Omental fat pad (tissue), 3 donors: ENCODE measurements at regions not wholly inside any gene's neighbourhood (a gene's known extent, or its start where the extent isn't known, plus 50 kb on each side); places are given as distances from the start of the nearest gene placed in this dataset.

Experiments used
- ATAC-seq: fragments of 150-250 bp; one replicate; pipeline ENCODE4 v1.9.1; 2016; ENCODE audit warnings: mild to moderate bottlenecking, moderate library complexity; ENCODE audit not compliant: low FRiP score
- DNase-seq: peaks from one replicate; pipeline ENCODE4 v3.0.0-alpha.2; 2019; ENCODE audit warnings: low spot score
- CTCF ChIP-seq, 3 donors: fragments of 450-650 bp; IDR thresholded peaks; one replicate each; pipeline ENCODE4 v1.5.1; 2016 to 2017; ENCODE audit warnings: antibody characterized with exemption in 3 of 3, mild to moderate bottlenecking in 3 of 3, moderate library complexity in 2 of 3

GRCh38 chr16:54829691-54830090, 101.0 kb upstream of the IRX5 start:
- ATAC-seq (no peak), DNase-seq (no peak)
- TF ChIP-seq CTCF (IDR thresholded peaks at IDR 0.05) = no peak

GRCh38 chr16:54822892-54823291, 107.8 kb upstream of the IRX5 start:
- no peak for DNase-seq
- no peak for TF ChIP-seq CTCF (IDR thresholded peaks at IDR 0.05)
- ATAC-seq = no peak

GRCh38 chr16:54822492-54822891, 108.2 kb upstream of the IRX5 start:
- ATAC-seq = no peak
- no peak for TF ChIP-seq CTCF (IDR thresholded peaks at IDR 0.05)
- DNase-seq = no peak

- no peak for TF ChIP-seq CTCF (IDR thresholded peaks at IDR 0.05)
- ATAC-seq (no peak), DNase-seq (no peak)
Measured at GRCh38 chr16:54821731-54822130, 108.9 kb upstream of the IRX5 start.

GRCh38 chr16:54817940-54818574, 112.6 kb upstream of the IRX5 start:
- no peak for ATAC-seq

GRCh38 chr16:54817432-54817831, 113.2 kb upstream of the IRX5 start:
- ATAC-seq = no peak
- no peak for TF ChIP-seq CTCF (IDR thresholded peaks at IDR 0.05)
- no peak for DNase-seq

More at GRCh38 chr16:54817940-54818574, 112.6 kb upstream of the IRX5 start:
- no peak for TF ChIP-seq CTCF (IDR thresholded peaks at IDR 0.05)
- no peak for DNase-seq

- DNase-seq (no peak), ATAC-seq (no peak)
Measured at GRCh38 chr16:54816471-54816870, 114.2 kb upstream of the IRX5 start.

More at GRCh38 chr16:54816471-54816870, 114.2 kb upstream of the IRX5 start:
- no peak for TF ChIP-seq CTCF (IDR thresholded peaks at IDR 0.05)
